ENCODE measurements at regions not wholly inside any gene's neighbourhood (a gene's known extent, or its start where the extent isn't known, plus 50 kb on each side); places are given as distances from the start of the nearest gene placed in this dataset.

DNA sequence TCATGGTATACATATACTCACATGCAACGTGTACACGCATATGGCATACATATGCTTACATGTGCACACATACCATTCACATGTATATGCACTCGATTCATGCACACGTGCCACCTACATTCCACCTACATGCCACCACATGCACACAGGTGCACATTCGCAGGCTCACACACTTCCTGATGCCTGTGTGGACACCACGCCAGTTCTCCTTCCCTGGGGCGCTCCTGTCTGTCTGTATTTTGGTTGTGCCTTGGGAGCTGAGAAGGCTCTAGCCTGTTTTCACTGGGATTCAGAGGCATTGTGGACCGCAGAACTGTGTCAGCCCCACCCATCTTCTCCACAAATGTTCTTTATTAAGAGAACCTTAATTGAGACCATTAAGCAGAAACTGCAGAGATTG, 96.6 kb upstream of the CTDP1 start:
- no peak overlapping the region for H3K27ac Mint-ChIP-seq
- no peak overlapping the region for H3K4me2 ChIP-seq (replicated peaks; ENCODE audit: low read depth, low read length, poor library complexity, severe bottlenecking)
- no peaks in the 10 kb centered on the region for H4K20me1 ChIP-seq (ENCODE audit: control insufficient read depth, insufficient read depth, low read length, poor library complexity, severe bottlenecking)
- no peak overlapping the region for H2AFZ ChIP-seq (ENCODE audit: insufficient read depth, low read depth, low read length, poor library complexity, severe bottlenecking)
- H3K4me3 Mint-ChIP-seq: no peak overlapping the region
- ChIA-PET CTCF (no interaction called here), POLR2A (no interaction called here)
- H3K27me3 Mint-ChIP-seq: no peaks in the 10 kb centered on the region
- H3K36me3 ChIP-seq (replicated peaks in 1 of 2; ENCODE audit: control extremely low read depth in 1 of 2, control insufficient read depth in 1 of 2, extremely low read depth in 1 of 2, insufficient read depth in 2 of 2, low read length in 1 of 2): no peaks in the 10 kb centered on the region
- H3K9me3 Mint-ChIP-seq (ENCODE audit: insufficient read depth): no peaks in the 10 kb centered on the region
- H3K4me1 Mint-ChIP-seq: peaks cover 4% of the 10 kb centered on the region
- H3K79me2 ChIP-seq (ENCODE audit: control insufficient read depth, insufficient read depth, low read length): no peaks in the 10 kb centered on the region
- peaks cover 0 to 7% of the 10 kb centered on the region in 2 donors for H3K4me1 ChIP-seq (ENCODE audit: control insufficient read depth in 2 of 2, insufficient read depth in 2 of 2, low read length in 2 of 2)
- H3K9me3 ChIP-seq (ENCODE audit: control extremely low read depth in 1 of 3, control insufficient read depth in 2 of 3, insufficient read depth in 1 of 3, low read length in 2 of 3): no peaks in the 10 kb centered on the region
- H3K4me3 ChIP-seq (ENCODE audit: control extremely low read depth in 1 of 5, extremely low read depth in 1 of 5, insufficient read depth in 1 of 5, low read depth in 2 of 5, low read length in 4 of 5): no peak overlapping the region
- H3K27ac ChIP-seq (ENCODE audit: low read length in 2 of 2): no peak overlapping the region
- intact Hi-C loops (cut with micrococcal nuclease): no loop called here
- no peak for DNase-seq
- no peak for ATAC-seq (ENCODE audit: low read depth)
- H3K27me3 ChIP-seq (replicated peaks in 1 of 4; ENCODE audit: control extremely low read depth in 1 of 4, control insufficient read depth in 3 of 4, insufficient read depth in 4 of 4, low read length in 3 of 4): no peaks in the 10 kb centered on the region
- TF ChIP-seq EZH2 (IDR thresholded peaks at IDR 0.05; ENCODE audit: borderline replicate concordance, insufficient read depth, low read depth, low read length, poor library complexity, severe bottlenecking): no peak
- TF ChIP-seq, protein P1, sequence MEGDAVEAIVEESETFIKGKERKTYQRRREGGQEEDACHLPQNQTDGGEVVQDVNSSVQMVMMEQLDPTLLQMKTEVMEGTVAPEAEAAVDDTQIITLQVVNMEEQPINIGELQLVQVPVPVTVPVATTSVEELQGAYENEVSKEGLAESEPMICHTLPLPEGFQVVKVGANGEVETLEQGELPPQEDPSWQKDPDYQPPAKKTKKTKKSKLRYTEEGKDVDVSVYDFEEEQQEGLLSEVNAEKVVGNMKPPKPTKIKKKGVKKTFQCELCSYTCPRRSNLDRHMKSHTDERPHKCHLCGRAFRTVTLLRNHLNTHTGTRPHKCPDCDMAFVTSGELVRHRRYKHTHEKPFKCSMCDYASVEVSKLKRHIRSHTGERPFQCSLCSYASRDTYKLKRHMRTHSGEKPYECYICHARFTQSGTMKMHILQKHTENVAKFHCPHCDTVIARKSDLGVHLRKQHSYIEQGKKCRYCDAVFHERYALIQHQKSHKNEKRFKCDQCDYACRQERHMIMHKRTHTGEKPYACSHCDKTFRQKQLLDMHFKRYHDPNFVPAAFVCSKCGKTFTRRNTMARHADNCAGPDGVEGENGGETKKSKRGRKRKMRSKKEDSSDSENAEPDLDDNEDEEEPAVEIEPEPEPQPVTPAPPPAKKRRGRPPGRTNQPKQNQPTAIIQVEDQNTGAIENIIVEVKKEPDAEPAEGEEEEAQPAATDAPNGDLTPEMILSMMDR (IDR thresholded peaks at IDR 0.05): no peak
- 97% methylated on average over 6 of the region's 8 CpGs for WGBS (ENCODE audit: insufficient coverage)
- H3K9ac ChIP-seq (ENCODE audit: low read length): no peak overlapping the region

DNA sequence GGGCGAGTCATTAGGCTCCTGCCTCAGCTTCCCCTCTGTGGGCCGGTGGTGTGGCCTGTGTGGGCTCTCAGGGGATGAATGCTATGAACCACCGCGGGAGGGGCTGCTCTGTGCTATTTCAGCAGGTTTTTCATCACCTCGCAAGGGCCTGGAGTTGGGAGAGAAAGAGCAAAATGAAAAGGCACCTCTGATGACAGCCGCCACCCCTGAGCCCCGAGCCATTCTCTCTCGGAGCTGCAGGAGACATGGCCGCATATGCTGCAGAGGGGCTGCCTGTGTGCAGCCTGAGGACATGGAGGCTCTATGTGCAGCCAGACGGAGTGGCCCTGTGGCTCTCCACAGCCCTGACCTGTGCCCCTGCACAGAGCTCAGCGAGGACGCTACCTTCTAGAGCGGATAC, 96.2 kb upstream of the CTDP1 start:
- no peaks in the 10 kb centered on the region for H4K20me1 ChIP-seq (ENCODE audit: control insufficient read depth, insufficient read depth, low read length, poor library complexity, severe bottlenecking)
- no peaks in the 10 kb centered on the region for H3K9me3 ChIP-seq (ENCODE audit: control extremely low read depth in 1 of 3, control insufficient read depth in 2 of 3, insufficient read depth in 1 of 3, low read length in 2 of 3)
- WGBS (ENCODE audit: insufficient coverage): 93% methylated on average over 13 of the region's 13 CpGs
- H3K27ac Mint-ChIP-seq: no peak overlapping the region
- no peak overlapping the region for H3K9ac ChIP-seq (ENCODE audit: low read length)
- no peak overlapping the region for H3K27ac ChIP-seq (ENCODE audit: low read length in 2 of 2)
- CTCF ChIA-PET: no interaction called here
- ATAC-seq (ENCODE audit: low read depth) (no peak), DNase-seq (no peak)
- intact Hi-C loops (cut with micrococcal nuclease): no loop called here
- H3K36me3 ChIP-seq (replicated peaks in 1 of 2; ENCODE audit: control extremely low read depth in 1 of 2, control insufficient read depth in 1 of 2, extremely low read depth in 1 of 2, insufficient read depth in 2 of 2, low read length in 1 of 2): no peaks in the 10 kb centered on the region
- no peak overlapping the region for H3K4me3 ChIP-seq (ENCODE audit: control extremely low read depth in 1 of 5, extremely low read depth in 1 of 5, insufficient read depth in 1 of 5, low read depth in 2 of 5, low read length in 4 of 5)
- no peaks in the 10 kb centered on the region for H3K27me3 ChIP-seq (replicated peaks in 1 of 4; ENCODE audit: control extremely low read depth in 1 of 4, control insufficient read depth in 3 of 4, insufficient read depth in 4 of 4, low read length in 3 of 4)
- POLR2A ChIA-PET: no interaction called here
- H3K9me3 Mint-ChIP-seq (ENCODE audit: insufficient read depth): no peaks in the 10 kb centered on the region
- H2AFZ ChIP-seq (ENCODE audit: insufficient read depth, low read depth, low read length, poor library complexity, severe bottlenecking): no peak overlapping the region
- peaks cover 4% of the 10 kb centered on the region for H3K4me1 Mint-ChIP-seq
- H3K27me3 Mint-ChIP-seq: no peaks in the 10 kb centered on the region
- no peak overlapping the region for H3K4me3 Mint-ChIP-seq
- no peaks in the 10 kb centered on the region for H3K79me2 ChIP-seq (ENCODE audit: control insufficient read depth, insufficient read depth, low read length)
- peaks cover 0 to 3% of the 10 kb centered on the region in 2 donors for H3K4me1 ChIP-seq (ENCODE audit: control insufficient read depth in 2 of 2, insufficient read depth in 2 of 2, low read length in 2 of 2)
- H3K4me2 ChIP-seq (replicated peaks; ENCODE audit: low read depth, low read length, poor library complexity, severe bottlenecking): no peak overlapping the region
- TF ChIP-seq, protein P1 (IDR thresholded peaks at IDR 0.05): no peak
- no peak for TF ChIP-seq EZH2 (IDR thresholded peaks at IDR 0.05; ENCODE audit: borderline replicate concordance, insufficient read depth, low read depth, low read length, poor library complexity, severe bottlenecking)

All from B cell (primary cell).